ENCODE measurements at regions not wholly inside any gene's neighbourhood (a gene's known extent, or its start where the extent isn't known, plus 50 kb on each side); places are given as distances from the start of the nearest gene placed in this dataset.

DNA sequence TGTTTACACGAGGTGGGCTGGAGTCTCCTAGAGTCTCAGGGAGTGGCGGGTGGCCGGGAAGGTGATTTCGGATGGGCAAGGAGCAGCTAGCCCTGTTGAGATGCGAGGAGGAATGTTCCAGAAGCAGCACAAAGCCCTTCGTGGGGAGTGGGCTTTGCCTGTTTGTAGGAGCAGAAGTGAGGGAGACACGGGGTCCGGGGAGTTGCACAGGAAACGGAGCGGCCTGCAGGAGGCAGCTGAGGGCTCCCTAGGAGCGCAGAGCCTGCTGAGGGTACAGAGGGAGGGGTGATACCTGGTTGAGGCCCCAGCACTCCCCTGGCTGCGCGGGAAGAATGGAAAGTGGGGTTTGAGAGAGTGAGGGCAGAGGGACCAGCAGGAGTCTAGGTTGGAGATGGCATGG, 847.2 kb downstream of the TBC1D22A start:
- Histone ChIP-seq H3K9ac (ENCODE audit: insufficient read depth, low read depth, low read length) (no peak overlapping the region), H4K20me1 (ENCODE audit: insufficient read depth, low read length) (no peaks in the 10 kb centered on the region), H3K27ac (ENCODE audit: extremely low read length, insufficient read depth, low read length) (no peak overlapping the region), H3K4me1 (ENCODE audit: insufficient read depth, low read length) (no peaks in the 10 kb centered on the region), H3K36me3 (replicated peaks in 1 of 2; ENCODE audit: control insufficient read depth in 1 of 2, insufficient read depth in 2 of 2, low read length in 2 of 2) (no peaks in the 10 kb centered on the region), H3K4me3 (replicated peaks in 1 of 3; ENCODE audit: insufficient read depth in 1 of 3, low read depth in 2 of 3, low read length in 3 of 3) (no peak overlapping the region), H3K9me3 (ENCODE audit: low read length) (no peaks in the 10 kb centered on the region), H3K79me2 (ENCODE audit: insufficient read depth, low read length) (no peaks in the 10 kb centered on the region), H2AFZ (ENCODE audit: low read length) (no peak overlapping the region), H3K27me3 (ENCODE audit: control insufficient read depth in 1 of 2, insufficient read depth in 2 of 2, low read length in 2 of 2) (peaks cover 6 to 29% of the 10 kb centered on the region in 2 experiments; a peak in 4 of 5 replicates), H3K4me2 (ENCODE audit: low read depth, low read length) (no peak overlapping the region)
- ChIA-PET CTCF (ENCODE audit: low intra/inter-chr PET ratio, low total read pairs) (no interaction called here), POLR2A (no interaction called here)
- FAIRE-seq = no peak
- intact Hi-C loops (cut with micrococcal nuclease; ENCODE audit: unreplicated experiment) = no loop called here
- in situ Hi-C loops (cut with HindIII; ENCODE audit: extremely low pct_ligation_motif_present, low pct_unique_long_range_greater_than_20kb) = no loop called here
- TF ChIP-seq SYNCRIP (IDR thresholded peaks at IDR 0.05; ENCODE audit: insufficient read depth, low read depth, low read length) (no peak), PHF5A (CRISPR knock-in tag; IDR thresholded peaks at IDR 0.05; ENCODE audit: low read depth, unreplicated experiment) (no peak), DNMT3B (CRISPR knock-in tag; conservative IDR thresholded peaks at IDR 0.05) (no peak), SALL1 (CRISPR knock-in tag; IDR thresholded peaks at IDR 0.05) (no peak), ZNF251 (CRISPR knock-in tag; IDR thresholded peaks at IDR 0.05) (no peak), SIX1 (CRISPR knock-in tag; IDR thresholded peaks at IDR 0.05; ENCODE audit: borderline replicate concordance) (no peak), MEIS2 (CRISPR knock-in tag; IDR thresholded peaks at IDR 0.05) (no peak), BRD4 (CRISPR knock-in tag; IDR thresholded peaks at IDR 0.05) (no peak), ZNF569 (CRISPR knock-in tag; IDR thresholded peaks at IDR 0.05; ENCODE audit: borderline replicate concordance) (no peak), ZNF737 (CRISPR knock-in tag; IDR thresholded peaks at IDR 0.05; ENCODE audit: borderline replicate concordance) (no peak), ZFP36L1 (CRISPR knock-in tag; IDR thresholded peaks at IDR 0.05) (no peak), ZFAT (CRISPR knock-in tag; conservative IDR thresholded peaks at IDR 0.05) (no peak), MAX (IDR thresholded peaks at IDR 0.05) (no peak), ZFP82 (CRISPR knock-in tag; IDR thresholded peaks at IDR 0.05; ENCODE audit: borderline replicate concordance) (no peak), YEATS4 (CRISPR knock-in tag; IDR thresholded peaks at IDR 0.05; ENCODE audit: borderline replicate concordance) (no peak), KLF15 (CRISPR knock-in tag; IDR thresholded peaks at IDR 0.05; ENCODE audit: borderline replicate concordance) (no peak), NFE2L1 (CRISPR knock-in tag; IDR thresholded peaks at IDR 0.05; ENCODE audit: borderline replicate concordance) (no peak)
- TF ChIP-seq, protein P1, sequence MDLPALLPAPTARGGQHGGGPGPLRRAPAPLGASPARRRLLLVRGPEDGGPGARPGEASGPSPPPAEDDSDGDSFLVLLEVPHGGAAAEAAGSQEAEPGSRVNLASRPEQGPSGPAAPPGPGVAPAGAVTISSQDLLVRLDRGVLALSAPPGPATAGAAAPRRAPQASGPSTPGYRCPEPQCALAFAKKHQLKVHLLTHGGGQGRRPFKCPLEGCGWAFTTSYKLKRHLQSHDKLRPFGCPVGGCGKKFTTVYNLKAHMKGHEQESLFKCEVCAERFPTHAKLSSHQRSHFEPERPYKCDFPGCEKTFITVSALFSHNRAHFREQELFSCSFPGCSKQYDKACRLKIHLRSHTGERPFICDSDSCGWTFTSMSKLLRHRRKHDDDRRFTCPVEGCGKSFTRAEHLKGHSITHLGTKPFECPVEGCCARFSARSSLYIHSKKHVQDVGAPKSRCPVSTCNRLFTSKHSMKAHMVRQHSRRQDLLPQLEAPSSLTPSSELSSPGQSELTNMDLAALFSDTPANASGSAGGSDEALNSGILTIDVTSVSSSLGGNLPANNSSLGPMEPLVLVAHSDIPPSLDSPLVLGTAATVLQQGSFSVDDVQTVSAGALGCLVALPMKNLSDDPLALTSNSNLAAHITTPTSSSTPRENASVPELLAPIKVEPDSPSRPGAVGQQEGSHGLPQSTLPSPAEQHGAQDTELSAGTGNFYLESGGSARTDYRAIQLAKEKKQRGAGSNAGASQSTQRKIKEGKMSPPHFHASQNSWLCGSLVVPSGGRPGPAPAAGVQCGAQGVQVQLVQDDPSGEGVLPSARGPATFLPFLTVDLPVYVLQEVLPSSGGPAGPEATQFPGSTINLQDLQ (CRISPR knock-in tag; IDR thresholded peaks at IDR 0.05) = no peak
- ATAC-seq = no peak; the same call in 2 of the 3 replicates
- DNase-seq (ENCODE audit: low spot score) = no peak
- BruUV-seq (replicated peaks) = no TSS peak
- 10% methylated on average over 12 of the region's 13 CpGs for WGBS (ENCODE audit: low lambda C conversion rate)

All from HepG2 (cell line).